Body of pancreas (tissue), 4 donors: ENCODE measurements at regions not wholly inside any gene's neighbourhood (a gene's known extent, or its start where the extent isn't known, plus 50 kb on each side); places are given as distances from the start of the nearest gene placed in this dataset.

ENCODE experiments used
- POLR2A ChIP-seq, 3 donors: fragments of 450-650 bp; IDR thresholded peaks; one replicate each; pipeline ENCODE4 v1.6.1; 2016; ENCODE audit warnings: antibody characterized with exemption in 3 of 3, mild to moderate bottlenecking in 2 of 3
- TF ChIP-seq, protein P1 (sequence below), 7 experiments: fragments of 450-650 bp in 4 of 7; fragments of 200-600 bp in 3 of 7; sonication (generic) in 3 of 7; IDR thresholded peaks; one replicate each; pipeline ENCODE4 v1.5.1; 2016 to 2019; ENCODE audit warnings: antibody characterized with exemption in 7 of 7

DNA sequence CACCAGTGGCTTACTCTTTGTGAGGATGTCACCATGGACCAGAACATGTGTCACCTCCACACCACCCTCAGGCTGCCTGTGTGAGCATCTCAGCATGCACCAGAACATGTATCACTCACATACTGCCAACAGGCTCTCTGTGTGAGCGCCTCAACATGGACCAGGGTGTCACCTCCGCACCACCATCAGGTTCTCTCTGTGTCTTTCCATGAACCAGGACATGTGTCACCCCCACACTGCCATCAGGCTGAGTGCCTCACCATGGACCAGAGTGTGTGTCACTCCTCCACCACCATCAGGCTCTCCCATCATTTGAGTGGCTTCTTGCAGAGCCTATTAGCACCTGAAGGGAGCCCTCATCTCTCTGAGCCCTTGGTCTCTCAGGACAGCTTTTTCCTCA, 125.2 kb downstream of the ZNF648 start:
- TF ChIP-seq, protein P1, sequence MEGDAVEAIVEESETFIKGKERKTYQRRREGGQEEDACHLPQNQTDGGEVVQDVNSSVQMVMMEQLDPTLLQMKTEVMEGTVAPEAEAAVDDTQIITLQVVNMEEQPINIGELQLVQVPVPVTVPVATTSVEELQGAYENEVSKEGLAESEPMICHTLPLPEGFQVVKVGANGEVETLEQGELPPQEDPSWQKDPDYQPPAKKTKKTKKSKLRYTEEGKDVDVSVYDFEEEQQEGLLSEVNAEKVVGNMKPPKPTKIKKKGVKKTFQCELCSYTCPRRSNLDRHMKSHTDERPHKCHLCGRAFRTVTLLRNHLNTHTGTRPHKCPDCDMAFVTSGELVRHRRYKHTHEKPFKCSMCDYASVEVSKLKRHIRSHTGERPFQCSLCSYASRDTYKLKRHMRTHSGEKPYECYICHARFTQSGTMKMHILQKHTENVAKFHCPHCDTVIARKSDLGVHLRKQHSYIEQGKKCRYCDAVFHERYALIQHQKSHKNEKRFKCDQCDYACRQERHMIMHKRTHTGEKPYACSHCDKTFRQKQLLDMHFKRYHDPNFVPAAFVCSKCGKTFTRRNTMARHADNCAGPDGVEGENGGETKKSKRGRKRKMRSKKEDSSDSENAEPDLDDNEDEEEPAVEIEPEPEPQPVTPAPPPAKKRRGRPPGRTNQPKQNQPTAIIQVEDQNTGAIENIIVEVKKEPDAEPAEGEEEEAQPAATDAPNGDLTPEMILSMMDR (IDR thresholded peaks at IDR 0.05): no peak
- TF ChIP-seq POLR2A (IDR thresholded peaks at IDR 0.05): no peak
